GM12874 (cell line): ENCODE measurements at regions not wholly inside any gene's neighbourhood (a gene's known extent, or its start where the extent isn't known, plus 50 kb on each side); places are given as distances from the start of the nearest gene placed in this dataset.

ENCODE experiments used
- CTCF ChIP-seq: IDR thresholded peaks from 2 replicates; pipeline ENCODE4 v1.5.1; 2011; ENCODE audit warnings: low read depth, mild to moderate bottlenecking, control low read depth, low read length, moderate library complexity; ENCODE audit not compliant: insufficient read depth

- TF ChIP-seq CTCF: no peak
Measured at GRCh38 chr5:168176251-168176650, 115.2 kb upstream of the WWC1 start.

GRCh38 chr5:168176941-168177340 lies 114.5 kb upstream of the WWC1 start:
- TF ChIP-seq CTCF: no peak

DNA sequence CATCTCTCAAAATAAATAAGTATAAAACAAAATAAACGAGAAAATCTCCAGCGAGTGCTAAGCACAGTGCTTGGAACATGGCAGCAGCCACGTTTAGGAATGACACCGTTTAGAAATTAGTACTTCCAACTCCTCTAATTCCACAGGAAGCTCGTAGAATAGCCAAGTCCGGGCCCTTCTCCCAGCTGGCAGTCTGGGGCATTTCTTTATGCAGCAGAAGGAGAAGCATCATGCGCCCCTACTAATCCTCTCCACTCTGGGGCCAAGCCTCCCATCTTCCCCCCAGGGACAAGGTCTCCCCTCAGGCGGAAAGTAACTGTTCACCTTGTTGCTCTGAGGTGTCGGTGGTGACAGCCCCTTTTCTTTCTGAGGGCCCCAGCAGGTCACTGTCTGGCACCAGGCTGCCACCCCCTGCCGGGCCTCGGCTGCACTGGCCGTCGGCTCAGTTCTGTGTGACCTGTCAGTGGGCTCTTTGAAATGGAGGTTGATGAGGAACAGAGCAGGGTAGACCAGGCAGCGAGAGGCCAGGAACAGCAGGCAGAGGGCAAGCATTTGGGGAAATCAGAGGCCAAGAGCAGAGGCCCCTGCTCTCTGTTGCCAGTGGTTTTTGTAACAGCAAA lies 113.5 kb upstream of the WWC1 start:
- no peak for TF ChIP-seq CTCF

GRCh38 chr5:168179192-168179593 lies 112.3 kb upstream of the WWC1 start:
- no peak for TF ChIP-seq CTCF

- no peak for TF ChIP-seq CTCF
Measured at GRCh38 chr5:168182269-168182668, 109.2 kb upstream of the WWC1 start.

- no peak for TF ChIP-seq CTCF
Measured at GRCh38 chr5:168184103-168184502, 107.3 kb upstream of the WWC1 start.

- no peak for TF ChIP-seq CTCF
Measured at GRCh38 chr5:168186289-168187074, 105.0 kb upstream of the WWC1 start.
